B cell (primary cell): ENCODE measurements at regions not wholly inside any gene's neighbourhood (a gene's known extent, or its start where the extent isn't known, plus 50 kb on each side); places are given as distances from the start of the nearest gene placed in this dataset.

Experiments used
- EZH2 ChIP-seq: IDR thresholded peaks from 2 replicates; pipeline ENCODE4 v1.6.1; 2012; ENCODE audit warnings: borderline replicate concordance, low read depth, mild to moderate bottlenecking, moderate library complexity, low read length; ENCODE audit not compliant: insufficient read depth, poor library complexity, severe bottlenecking
- TF ChIP-seq, protein P1 (sequence below): fragments of 200-600 bp; IDR thresholded peaks from one replicate; pipeline ENCODE4 v1.8.0; 2022; ENCODE audit warnings: antibody characterized with exemption, mild to moderate bottlenecking

DNA sequence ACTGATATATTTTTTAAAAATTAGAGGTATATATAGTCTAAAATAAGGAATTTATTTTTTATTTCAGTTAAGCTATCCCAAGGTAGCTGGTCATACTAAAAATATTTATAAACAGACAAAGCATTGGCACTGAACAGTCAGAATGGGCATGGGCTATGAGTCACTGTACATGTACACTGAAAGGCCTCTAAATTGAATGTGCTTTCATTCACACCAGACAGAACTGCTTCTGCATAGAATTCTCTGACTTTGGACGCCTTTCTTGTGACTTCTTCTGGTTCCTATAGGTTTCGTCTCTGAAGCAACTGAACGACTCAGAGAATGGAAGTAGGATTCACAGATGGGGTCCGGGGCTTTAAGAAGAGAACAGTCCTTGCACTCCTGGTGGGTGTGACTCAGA lies 394.8 kb upstream of the MEF2C start:
- TF ChIP-seq, protein P1, sequence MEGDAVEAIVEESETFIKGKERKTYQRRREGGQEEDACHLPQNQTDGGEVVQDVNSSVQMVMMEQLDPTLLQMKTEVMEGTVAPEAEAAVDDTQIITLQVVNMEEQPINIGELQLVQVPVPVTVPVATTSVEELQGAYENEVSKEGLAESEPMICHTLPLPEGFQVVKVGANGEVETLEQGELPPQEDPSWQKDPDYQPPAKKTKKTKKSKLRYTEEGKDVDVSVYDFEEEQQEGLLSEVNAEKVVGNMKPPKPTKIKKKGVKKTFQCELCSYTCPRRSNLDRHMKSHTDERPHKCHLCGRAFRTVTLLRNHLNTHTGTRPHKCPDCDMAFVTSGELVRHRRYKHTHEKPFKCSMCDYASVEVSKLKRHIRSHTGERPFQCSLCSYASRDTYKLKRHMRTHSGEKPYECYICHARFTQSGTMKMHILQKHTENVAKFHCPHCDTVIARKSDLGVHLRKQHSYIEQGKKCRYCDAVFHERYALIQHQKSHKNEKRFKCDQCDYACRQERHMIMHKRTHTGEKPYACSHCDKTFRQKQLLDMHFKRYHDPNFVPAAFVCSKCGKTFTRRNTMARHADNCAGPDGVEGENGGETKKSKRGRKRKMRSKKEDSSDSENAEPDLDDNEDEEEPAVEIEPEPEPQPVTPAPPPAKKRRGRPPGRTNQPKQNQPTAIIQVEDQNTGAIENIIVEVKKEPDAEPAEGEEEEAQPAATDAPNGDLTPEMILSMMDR, result no peak
- TF ChIP-seq EZH2, result no peak
